AG10803 (cell line): ENCODE measurements at regions not wholly inside any gene's neighbourhood (a gene's known extent, or its start where the extent isn't known, plus 50 kb on each side); places are given as distances from the start of the nearest gene placed in this dataset.
A peak's percentile ranks its signal among the peaks of the same experiment; 100 is the strongest.

Source experiments
- DNase-seq: peaks from one replicate; pipeline ENCODE4 v3.0.0; 2010; ENCODE audit warnings: low read depth
- H3K4me3 ChIP-seq: 2 replicates; pipeline ENCODE4 v1.5.1; 2011; ENCODE audit warnings: mild to moderate bottlenecking, low read length, control low read depth
- TF ChIP-seq, protein P1 (sequence below): conservative IDR thresholded peaks from 2 replicates; pipeline ENCODE4 v1.5.1; 2011; ENCODE audit warnings: mild to moderate bottlenecking, low read length, control low read depth, inconsistent platforms

DNA sequence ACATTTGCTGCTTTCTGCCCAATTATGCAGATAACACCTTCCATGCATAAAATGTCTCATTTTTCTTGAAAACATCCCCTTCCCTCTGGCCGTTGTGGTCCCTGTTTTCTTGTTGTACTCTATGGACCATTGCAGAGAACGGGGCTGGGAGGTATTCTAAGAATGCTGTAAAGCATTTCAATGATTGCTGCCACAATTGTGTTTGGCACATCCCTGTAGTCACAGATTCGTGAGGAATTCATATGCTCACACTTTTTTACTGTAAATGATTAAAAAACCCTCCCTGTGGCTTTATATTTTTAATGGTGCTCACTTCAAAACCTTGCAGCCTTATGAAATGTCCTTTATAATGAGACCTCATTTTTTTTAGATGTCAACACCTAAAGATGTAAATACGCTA, 207.2 kb upstream of the GBE1 start:
- no peak overlapping the region for H3K4me3 ChIP-seq
- DNase-seq: peak; percentile 32
- TF ChIP-seq, protein P1, sequence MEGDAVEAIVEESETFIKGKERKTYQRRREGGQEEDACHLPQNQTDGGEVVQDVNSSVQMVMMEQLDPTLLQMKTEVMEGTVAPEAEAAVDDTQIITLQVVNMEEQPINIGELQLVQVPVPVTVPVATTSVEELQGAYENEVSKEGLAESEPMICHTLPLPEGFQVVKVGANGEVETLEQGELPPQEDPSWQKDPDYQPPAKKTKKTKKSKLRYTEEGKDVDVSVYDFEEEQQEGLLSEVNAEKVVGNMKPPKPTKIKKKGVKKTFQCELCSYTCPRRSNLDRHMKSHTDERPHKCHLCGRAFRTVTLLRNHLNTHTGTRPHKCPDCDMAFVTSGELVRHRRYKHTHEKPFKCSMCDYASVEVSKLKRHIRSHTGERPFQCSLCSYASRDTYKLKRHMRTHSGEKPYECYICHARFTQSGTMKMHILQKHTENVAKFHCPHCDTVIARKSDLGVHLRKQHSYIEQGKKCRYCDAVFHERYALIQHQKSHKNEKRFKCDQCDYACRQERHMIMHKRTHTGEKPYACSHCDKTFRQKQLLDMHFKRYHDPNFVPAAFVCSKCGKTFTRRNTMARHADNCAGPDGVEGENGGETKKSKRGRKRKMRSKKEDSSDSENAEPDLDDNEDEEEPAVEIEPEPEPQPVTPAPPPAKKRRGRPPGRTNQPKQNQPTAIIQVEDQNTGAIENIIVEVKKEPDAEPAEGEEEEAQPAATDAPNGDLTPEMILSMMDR: no peak

DNA sequence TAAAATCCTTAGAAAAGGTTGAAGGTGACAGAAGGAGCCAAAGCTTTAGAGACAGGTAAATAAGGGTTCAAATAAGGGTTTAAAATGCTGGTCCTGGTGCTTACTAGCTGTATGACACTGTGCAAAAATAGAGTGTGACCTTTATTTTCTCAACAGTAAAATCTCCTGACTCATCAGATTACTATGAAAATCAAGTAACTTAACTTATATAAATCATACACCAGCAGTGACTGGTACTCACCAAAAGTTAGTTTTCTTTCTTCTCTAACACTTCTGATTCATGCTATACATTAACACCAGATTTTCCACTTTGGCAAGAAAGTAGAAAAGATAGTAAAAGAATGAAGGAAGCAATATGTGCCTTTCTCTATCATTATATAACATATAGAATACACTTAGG, 205.9 kb upstream of the GBE1 start:
- H3K4me3 ChIP-seq: no peak overlapping the region
- TF ChIP-seq, protein P1: no peak
- DNase-seq: peak; percentile 3

DNA sequence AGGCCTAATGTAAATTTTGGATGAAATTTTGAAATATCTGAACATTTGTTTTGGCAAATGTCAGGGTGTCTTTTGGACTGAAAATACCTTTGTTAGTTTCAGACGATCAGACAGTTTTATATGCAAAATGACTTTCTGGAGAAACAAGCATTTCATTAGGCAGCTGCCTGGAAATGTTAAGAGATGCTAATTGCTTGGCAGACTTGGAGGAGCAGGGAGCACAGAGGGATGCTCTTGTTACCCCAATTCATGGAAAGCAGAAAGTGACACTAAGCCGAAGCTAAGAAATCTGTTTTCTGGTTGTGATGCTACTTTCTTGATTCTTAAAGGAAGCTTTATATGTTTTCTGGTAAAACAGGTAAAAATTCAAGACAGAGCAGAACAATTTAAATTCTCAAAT, 204.3 kb upstream of the GBE1 start:
- no peak for DNase-seq
- TF ChIP-seq, protein P1: no peak
- no peak overlapping the region for H3K4me3 ChIP-seq

DNA sequence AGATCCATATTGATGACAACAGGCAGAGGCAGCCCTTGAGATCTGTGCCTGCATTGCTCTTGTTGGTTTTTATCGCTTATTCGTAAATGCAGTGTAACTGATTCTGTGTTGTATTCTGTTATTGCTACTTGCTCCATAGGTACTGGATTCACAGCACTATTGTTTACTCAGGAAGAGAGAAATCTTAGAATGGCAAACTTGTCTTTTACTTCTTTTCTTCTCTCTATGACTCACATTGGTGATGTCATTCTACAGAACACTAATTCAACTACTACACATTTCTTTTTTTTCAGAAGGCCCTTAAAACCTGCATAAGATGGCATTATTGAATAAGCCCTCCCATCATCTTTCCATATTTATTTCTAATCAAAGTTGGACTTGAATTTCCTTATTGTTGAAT, 201.0 kb upstream of the GBE1 start:
- TF ChIP-seq, protein P1: no peak
- H3K4me3 ChIP-seq: no peak overlapping the region
- DNase-seq: no peak

DNA sequence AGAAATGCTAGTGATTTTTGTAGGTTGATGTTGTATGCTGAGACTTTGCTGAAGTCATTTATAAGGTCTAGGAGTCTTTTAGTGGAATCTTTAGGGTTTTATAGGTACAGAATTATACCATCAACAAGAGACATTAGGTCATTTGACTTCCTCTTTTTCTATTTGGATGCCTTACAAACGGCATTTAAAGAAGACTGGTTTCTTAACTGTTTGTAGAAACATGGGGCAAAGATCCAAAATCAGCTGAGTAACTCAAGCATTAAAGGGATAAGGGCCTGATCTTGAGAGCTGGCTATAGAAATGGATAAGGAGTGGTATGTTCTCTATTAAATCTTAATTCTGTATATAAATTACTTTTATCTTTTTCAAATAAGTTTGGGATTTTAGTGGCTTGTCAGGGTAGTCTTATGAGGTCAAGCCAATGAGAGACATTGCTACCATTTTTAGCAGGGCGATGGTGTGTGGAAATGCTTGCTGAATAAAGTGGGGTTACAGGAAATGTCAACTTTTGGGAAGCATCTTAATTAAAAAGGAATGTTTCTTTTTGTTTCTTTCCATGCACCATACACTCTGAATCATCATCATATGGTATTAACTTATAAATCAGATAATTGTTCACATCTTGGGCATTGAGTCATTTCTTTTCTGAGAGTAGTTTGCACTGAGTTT, 197.7 kb upstream of the GBE1 start:
- H3K4me3 ChIP-seq: no peak overlapping the region
- peak; percentile 67 for DNase-seq
- TF ChIP-seq, protein P1: no peak

DNA sequence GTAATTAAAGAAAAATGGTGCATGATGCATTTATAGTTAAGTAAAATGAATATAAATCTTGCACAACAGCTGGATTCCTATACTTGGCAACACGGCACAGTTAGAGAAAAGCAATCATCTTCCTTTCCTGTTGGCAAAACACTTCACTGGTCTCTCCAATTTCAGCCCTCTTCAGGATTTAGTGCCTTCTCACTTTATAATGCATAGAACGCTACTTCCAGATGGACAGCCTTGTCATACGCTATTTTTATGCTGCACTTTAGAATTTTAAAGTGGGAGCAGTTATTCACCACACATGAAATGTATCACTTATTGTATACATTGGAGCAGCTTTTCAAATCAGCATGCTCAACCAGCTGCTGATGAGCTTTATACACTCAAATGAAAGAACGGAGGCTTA, 194.4 kb upstream of the GBE1 start:
- H3K4me3 ChIP-seq: peak overlapping the region; percentile 10; the same call in 1 of the 2 replicates
- DNase-seq: no peak
- TF ChIP-seq, protein P1: no peak

DNA sequence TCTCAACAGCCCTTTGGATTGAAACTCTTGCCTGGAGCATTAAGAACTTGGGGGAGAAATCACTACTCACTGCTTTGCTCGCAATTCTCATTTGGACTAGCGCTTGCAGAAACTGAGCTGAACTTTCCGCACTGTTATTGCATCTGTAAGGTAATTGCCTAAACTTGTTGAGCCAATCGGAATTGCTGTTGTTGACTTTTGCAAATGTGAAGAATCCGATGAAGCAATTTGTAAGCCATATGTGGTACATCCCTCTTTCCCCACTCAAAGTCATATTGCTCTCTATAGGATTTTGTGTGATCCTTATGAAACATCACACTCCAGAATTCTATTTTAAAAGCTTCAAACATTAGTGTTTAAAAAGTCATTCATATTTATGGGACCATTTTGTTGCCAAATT, 191.7 kb upstream of the GBE1 start:
- DNase-seq: no peak
- H3K4me3 ChIP-seq: no peak overlapping the region
- TF ChIP-seq, protein P1: no peak
